ENCODE measurements at regions not wholly inside any gene's neighbourhood (a gene's known extent, or its start where the extent isn't known, plus 50 kb on each side); places are given as distances from the start of the nearest gene placed in this dataset.

GRCh38 chr2:192783643-192784042 is 588.9 kb upstream of the TMEFF2 start:
- H3K9me3 ChIP-seq (replicated peaks in 1 of 2; ENCODE audit: control insufficient read depth in 1 of 2, insufficient read depth in 1 of 2, low read length in 2 of 2), result peaks cover 4 to 6% of the 10 kb centered on the region in 2 donors
- no peak for TF ChIP-seq CTCF (IDR thresholded peaks at IDR 0.05)

GRCh38 chr2:192775459-192776262 is 580.9 kb upstream of the TMEFF2 start:
- Histone ChIP-seq H3K4me2 (replicated peaks; ENCODE audit: extremely low read depth, low read length, poor library complexity, severe bottlenecking) (no peak overlapping the region), H2AFZ (ENCODE audit: insufficient read depth, low read depth, low read length, poor library complexity, severe bottlenecking) (no peak overlapping the region), H4K20me1 (ENCODE audit: insufficient read depth, low read length) (no peaks in the 10 kb centered on the region), H3K9me3 (replicated peaks in 1 of 2; ENCODE audit: control insufficient read depth in 1 of 2, insufficient read depth in 1 of 2, low read length in 2 of 2) (peaks cover 7 to 9% of the 10 kb centered on the region in 2 donors), H3K36me3 (replicated peaks in 1 of 2; ENCODE audit: control insufficient read depth in 1 of 2, insufficient read depth in 2 of 2, low read length in 2 of 2) (no peaks in the 10 kb centered on the region), H3K27ac (ENCODE audit: low read depth in 1 of 2, low read length in 2 of 2) (no peak overlapping the region), H3K79me2 (ENCODE audit: insufficient read depth, low read length) (no peaks in the 10 kb centered on the region), H3K4me1 (ENCODE audit: control insufficient read depth in 1 of 2, insufficient read depth in 2 of 2, low read length in 2 of 2) (no peaks in the 10 kb centered on the region), H3K27me3 (ENCODE audit: control insufficient read depth in 2 of 2, insufficient read depth in 2 of 2, low read length in 2 of 2) (no peaks in the 10 kb centered on the region), H3K9ac (ENCODE audit: insufficient read depth, low read length, poor library complexity, severe bottlenecking) (no peak overlapping the region), H3K4me3 (replicated peaks in 1 of 3; ENCODE audit: low read depth in 2 of 3, low read length in 3 of 3) (no peak overlapping the region)
- Mint-ChIP-seq H3K9me3 (peaks cover 0 to 13% (median 7%) of the 10 kb centered on the region in 7 donors), H3K36me3 (no peaks in the 10 kb centered on the region), H3K27me3 (ENCODE audit: low read depth in 3 of 3) (no peaks in the 10 kb centered on the region), H3K27ac (no peak overlapping the region), H3K4me3 (no peak overlapping the region), H3K4me1 (no peaks in the 10 kb centered on the region)
- TF ChIP-seq CTCF (IDR thresholded peaks at IDR 0.05), result no peak
- DNase-seq, result no peak
- WGBS (ENCODE audit: insufficient coverage), result 90% methylated on average over 3 of the region's 6 CpGs
- intact Hi-C loops (cut with micrococcal nuclease), result no loop called here

More at GRCh38 chr2:192783643-192784042, 588.9 kb upstream of the TMEFF2 start:
- Mint-ChIP-seq H3K27me3 (ENCODE audit: low read depth in 3 of 3) (no peaks in the 10 kb centered on the region), H3K4me1 (no peaks in the 10 kb centered on the region), H3K4me3 (no peak overlapping the region), H3K27ac (no peak overlapping the region), H3K9me3 (peaks cover under 1 to 14% (median 3%) of the 10 kb centered on the region in 7 donors), H3K36me3 (no peaks in the 10 kb centered on the region)
- no CpG with 5 or more reads among the region's 3 CpGs for whole genome bisulfite sequencing (ENCODE audit: insufficient coverage)
- H2AFZ ChIP-seq (ENCODE audit: insufficient read depth, low read depth, low read length, poor library complexity, severe bottlenecking), result no peak overlapping the region
- no peak overlapping the region for H3K4me2 ChIP-seq (replicated peaks; ENCODE audit: extremely low read depth, low read length, poor library complexity, severe bottlenecking)
- no peaks in the 10 kb centered on the region for H3K79me2 ChIP-seq (ENCODE audit: insufficient read depth, low read length)
- H3K9ac ChIP-seq (ENCODE audit: insufficient read depth, low read length, poor library complexity, severe bottlenecking), result no peak overlapping the region
- DNase-seq, result no peak
- H3K4me1 ChIP-seq (ENCODE audit: control insufficient read depth in 1 of 2, insufficient read depth in 2 of 2, low read length in 2 of 2), result no peaks in the 10 kb centered on the region
- no peak overlapping the region for H3K4me3 ChIP-seq (replicated peaks in 1 of 3; ENCODE audit: low read depth in 2 of 3, low read length in 3 of 3)
- H3K36me3 ChIP-seq (replicated peaks in 1 of 2; ENCODE audit: control insufficient read depth in 1 of 2, insufficient read depth in 2 of 2, low read length in 2 of 2), result no peaks in the 10 kb centered on the region
- H4K20me1 ChIP-seq (ENCODE audit: insufficient read depth, low read length), result no peaks in the 10 kb centered on the region
- no peaks in the 10 kb centered on the region for H3K27me3 ChIP-seq (ENCODE audit: control insufficient read depth in 2 of 2, insufficient read depth in 2 of 2, low read length in 2 of 2)
- intact Hi-C loops (cut with micrococcal nuclease), result no loop called here
- no peak overlapping the region for H3K27ac ChIP-seq (ENCODE audit: low read depth in 1 of 2, low read length in 2 of 2)

Measured in CD14-positive monocyte (primary cell).